HCT116 (cell line): ENCODE measurements at regions not wholly inside any gene's neighbourhood (a gene's known extent, or its start where the extent isn't known, plus 50 kb on each side); places are given as distances from the start of the nearest gene placed in this dataset.

Experiments used
- ATAC-seq: fragments of 200-7000 bp; cut with Tn5 transposase; 2 replicates; pipeline ENCODE4 v1.9.1; 2020; ENCODE audit warnings: mild to moderate bottlenecking, moderate library complexity
- BruUV-seq: library from RNA; stranded (reverse); fragments of 400-500 nt; replicated peaks from 2 replicates; lab custom pipeline; 2021; lab: Mats Ljungman, UMichigan
- CTCF ChIA-PET: fragments of 300-600 bp; sonication (Branson Sonifier 250); formaldehyde crosslinking; loops from one replicate; lab custom pipeline; 2021; ENCODE audit warnings: antibody characterized with exemption; lab: Charles Lee
- POLR2A ChIA-PET: fragments of 300-600, 350-600 bp; sonication (Branson Sonifier 250); formaldehyde crosslinking; loops from one replicate; lab custom pipeline; 2021; ENCODE audit warnings: antibody characterized with exemption; lab: Charles Lee
- RAD21 ChIA-PET, 2 experiments: fragments of 300-600 bp; sonication (Branson Sonifier 250); formaldehyde crosslinking; loops; one replicate each; lab custom pipeline; 2023; ENCODE audit warnings: low total read pairs in 2 of 2; ENCODE audit not compliant: uncharacterized antibody in 2 of 2, unreplicated experiment in 2 of 2, low non-redundant PET in 1 of 2; lab: Charles Lee
- DNase-seq: peaks from one replicate; pipeline ENCODE4 v3.0.0-alpha.2; 2010; ENCODE audit warnings: low read depth, low spot score
- H2AFZ ChIP-seq: fragments of 200-600 bp; shearing (Covaris generic), sonication (generic); 2 replicates; pipeline ENCODE4 v1.6.1; 2017; ENCODE audit warnings: low read depth, mixed run types, mixed read lengths, antibody characterized with exemption, low read length; ENCODE audit not compliant: poor library complexity, severe bottlenecking
- H3K27ac ChIP-seq: 2 replicates; pipeline ENCODE4 v1.5.1; 2012; ENCODE audit warnings: low read depth, low read length
- H3K27me3 ChIP-seq: fragments of 200-600 bp; sonication (generic); 2 replicates; pipeline ENCODE4 v1.6.1; 2016; ENCODE audit warnings: mixed run types, low read length, mixed read lengths; ENCODE audit not compliant: insufficient read depth
- H3K36me3 ChIP-seq, 2 experiments: fragments of 200-500 bp in 1 of 2; fragments of 200-600 bp in 1 of 2; sonication (Bioruptor generic) in 1 of 2; sonication (generic) in 1 of 2; 2 replicates each; pipeline versions ENCODE4 v1.5.1 to v1.6.1; 2014 to 2016; ENCODE audit warnings: low read length in 2 of 2, inconsistent platforms in 1 of 2, mixed read lengths in 1 of 2, mixed run types in 1 of 2; ENCODE audit not compliant: insufficient read depth in 2 of 2, control insufficient read depth in 1 of 2
- H3K4me1 ChIP-seq, 2 experiments: fragments of 200-600 bp in 1 of 2; sonication (generic) in 1 of 2; 2 replicates each; pipeline versions ENCODE4 v1.5.1 to v1.6.1; 2012 to 2017; ENCODE audit warnings: low read length in 2 of 2, inconsistent platforms in 1 of 2, mild to moderate bottlenecking in 1 of 2, mixed read lengths in 1 of 2, mixed run types in 1 of 2, moderate library complexity in 1 of 2; ENCODE audit not compliant: insufficient read depth in 2 of 2, control insufficient read depth in 1 of 2
- H3K4me2 ChIP-seq: fragments of 200-600 bp; sonication (generic); 2 replicates; pipeline ENCODE4 v1.6.1; 2017; ENCODE audit warnings: mixed run types, low read length, mixed read lengths
- H3K4me3 ChIP-seq, 2 experiments: fragments of 200-600 bp in 1 of 2; sonication (generic) in 1 of 2; replicated peaks in 1 of 2; 2 replicates each; pipeline ENCODE4 v1.5.1; 2011 to 2016; ENCODE audit warnings: low read length in 2 of 2, control low read depth in 1 of 2, low read depth in 1 of 2, mild to moderate bottlenecking in 1 of 2, mixed read lengths in 1 of 2, mixed run types in 1 of 2
- H3K79me2 ChIP-seq: fragments of 200-600 bp; sonication (generic); 2 replicates; pipeline ENCODE4 v1.6.1; 2017; ENCODE audit warnings: mild to moderate bottlenecking, mixed run types, low read length, moderate library complexity, mixed read lengths; ENCODE audit not compliant: insufficient read depth
- H3K9ac ChIP-seq: fragments of 200-600 bp; sonication (generic); 2 replicates; pipeline ENCODE4 v1.6.1; 2016; ENCODE audit warnings: low read length, mixed read lengths
- H3K9me2 ChIP-seq: fragments of 200-600 bp; sonication (generic), shearing (Covaris generic); 2 replicates; pipeline ENCODE4 v1.6.1; 2017; ENCODE audit warnings: mixed run types, mild to moderate bottlenecking, moderate library complexity; ENCODE audit not compliant: insufficient read depth
- H3K9me3 ChIP-seq, 2 experiments: fragments of 200-500 bp in 1 of 2; fragments of 200-600 bp in 1 of 2; sonication (Bioruptor generic) in 1 of 2; sonication (generic) in 1 of 2; 2 replicates each; pipeline ENCODE4 v1.6.1; 2014 to 2017; ENCODE audit warnings: low read length in 2 of 2, mixed read lengths in 2 of 2, inconsistent platforms in 1 of 2, low read depth in 1 of 2, mild to moderate bottlenecking in 1 of 2, mixed run types in 1 of 2, moderate library complexity in 1 of 2; ENCODE audit not compliant: control insufficient read depth in 1 of 2, insufficient read depth in 1 of 2
- H4K20me1 ChIP-seq: fragments of 200-600 bp; sonication (generic), shearing (Covaris generic); 2 replicates; pipeline ENCODE4 v1.6.1; 2017; ENCODE audit warnings: mixed run types, mild to moderate bottlenecking, moderate library complexity; ENCODE audit not compliant: insufficient read depth
- CEBPB ChIP-seq: IDR thresholded peaks from 2 replicates; pipeline ENCODE4 v1.6.1; 2012; ENCODE audit warnings: low read depth
- EGR1 ChIP-seq: IDR thresholded peaks from 2 replicates; pipeline ENCODE4 v1.6.1; 2012; ENCODE audit warnings: low read depth
- ELF1 ChIP-seq: IDR thresholded peaks from 2 replicates; pipeline ENCODE4 v1.6.1; 2012; ENCODE audit warnings: low read depth, borderline replicate concordance
- EZH2 ChIP-seq: fragments of 200-600 bp; sonication (generic); IDR thresholded peaks from 2 replicates; pipeline ENCODE4 v1.6.1; 2017; ENCODE audit warnings: antibody characterized with exemption, mixed run types
- EZH2phosphoT487 ChIP-seq: fragments of 200-600 bp; IDR thresholded peaks from 2 replicates; pipeline ENCODE4 v1.6.1; 2018; ENCODE audit warnings: antibody characterized with exemption, borderline replicate concordance
- FOSL1 ChIP-seq: IDR thresholded peaks from 2 replicates; pipeline ENCODE4 v1.6.1; 2012; ENCODE audit warnings: low read depth
- JUND ChIP-seq: IDR thresholded peaks from 2 replicates; pipeline ENCODE4 v1.6.1; 2012
- MAX ChIP-seq: IDR thresholded peaks from 2 replicates; pipeline ENCODE4 v1.6.1; 2012
- POLR2A ChIP-seq: IDR thresholded peaks from 2 replicates; pipeline ENCODE4 v1.7.0; 2011; ENCODE audit warnings: borderline replicate concordance; ENCODE audit not compliant: insufficient read depth, insufficient read length; ENCODE audit errors: extremely low read depth
- POLR2AphosphoS5 ChIP-seq: IDR thresholded peaks from 2 replicates; pipeline ENCODE4 v1.6.1; 2011; ENCODE audit warnings: mild to moderate bottlenecking, low read depth, low read length, moderate library complexity
- REST ChIP-seq: IDR thresholded peaks from 2 replicates; pipeline ENCODE4 v1.6.1; 2012; ENCODE audit warnings: low read depth
- SIN3A ChIP-seq: IDR thresholded peaks from 2 replicates; pipeline ENCODE4 v1.6.1; 2012; ENCODE audit warnings: low read depth
- ZFX ChIP-seq: fragments of 450-650 bp; IDR thresholded peaks from 2 replicates; pipeline ENCODE4 v1.6.1; 2017
- ZNF274 ChIP-seq: fragments of 200-500 bp; sonication (Bioruptor generic); IDR thresholded peaks from 2 replicates; pipeline ENCODE4 v1.6.1; 2014; ENCODE audit warnings: mild to moderate bottlenecking, low read depth, low read length, inconsistent platforms
- intact Hi-C: fragments of 100-400 bp; cut with micrococcal nuclease; formaldehyde crosslinking; loops from 2 replicates; pipeline ENCODE4 v1.10.0; 2022
- TF ChIP-seq, protein P1 (sequence below), 3 experiments: fragments of 200-600 bp in 1 of 3; sonication (generic) in 1 of 3; IDR thresholded peaks in 2 of 3; conservative IDR thresholded peaks in 1 of 3; 2 replicates each; pipeline ENCODE4 v1.5.1; 2012 to 2017; ENCODE audit warnings: low read depth in 2 of 3, low read length in 2 of 3, antibody characterized with exemption in 1 of 3, borderline replicate concordance in 1 of 3, control low read depth in 1 of 3, mild to moderate bottlenecking in 1 of 3, mixed read lengths in 1 of 3, mixed run types in 1 of 3, moderate library complexity in 1 of 3; ENCODE audit not compliant: insufficient read depth in 1 of 3

DNA sequence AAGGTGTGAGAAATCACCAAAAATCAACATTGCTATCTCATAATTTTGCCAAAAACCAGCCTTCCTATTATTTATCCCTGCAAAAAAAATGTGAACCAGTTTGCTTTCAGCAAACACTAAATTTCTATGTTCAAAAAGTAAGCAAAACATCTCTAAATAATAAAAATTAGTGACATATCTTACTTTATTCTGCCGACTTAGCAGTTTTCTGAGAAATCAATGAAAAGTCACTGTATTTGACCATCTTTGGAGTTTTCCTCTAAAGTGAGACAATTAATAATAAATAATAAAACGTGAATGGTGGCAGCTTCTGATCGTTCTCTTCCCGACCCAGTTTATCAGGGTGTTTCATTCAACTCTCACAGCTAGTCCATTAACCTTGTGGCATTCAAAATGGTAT lies 158.6 kb upstream of the TARS1 start:
- CTCF ChIA-PET, result interaction anchor here (0.8 kb wide), 1 partner anchor 16 kb away, joined by 3 read pairs; no protein-coding TSS in a partner anchor
- H3K9ac ChIP-seq, result no peak overlapping the region
- no peak overlapping the region for H3K4me2 ChIP-seq
- no peak overlapping the region for H3K4me3 ChIP-seq
- no peak overlapping the region for H3K27ac ChIP-seq
- H3K9me3 ChIP-seq, result no peaks in the 10 kb centered on the region
- H4K20me1 ChIP-seq, result no peaks in the 10 kb centered on the region
- H2AFZ ChIP-seq, result no peak overlapping the region
- H3K79me2 ChIP-seq, result no peaks in the 10 kb centered on the region
- intact Hi-C loops, result no loop called here
- POLR2A ChIA-PET, result no interaction called here
- no peak for DNase-seq
- no peaks in the 10 kb centered on the region for H3K9me2 ChIP-seq
- no peaks in the 10 kb centered on the region for H3K4me1 ChIP-seq
- RAD21 ChIA-PET, result no interaction called here
- no TSS peak for BruUV-seq
- H3K27me3 ChIP-seq, result no peaks in the 10 kb centered on the region
- TF ChIP-seq EZH2 (no peak), ZNF274 (no peak), POLR2A (no peak), CEBPB (no peak), SIN3A (no peak), ELF1 (no peak), ZFX (no peak), REST (no peak), EZH2phosphoT487 (no peak), EGR1 (no peak), POLR2AphosphoS5 (no peak), MAX (no peak), FOSL1 (no peak), JUND (no peak)
- TF ChIP-seq, protein P1, sequence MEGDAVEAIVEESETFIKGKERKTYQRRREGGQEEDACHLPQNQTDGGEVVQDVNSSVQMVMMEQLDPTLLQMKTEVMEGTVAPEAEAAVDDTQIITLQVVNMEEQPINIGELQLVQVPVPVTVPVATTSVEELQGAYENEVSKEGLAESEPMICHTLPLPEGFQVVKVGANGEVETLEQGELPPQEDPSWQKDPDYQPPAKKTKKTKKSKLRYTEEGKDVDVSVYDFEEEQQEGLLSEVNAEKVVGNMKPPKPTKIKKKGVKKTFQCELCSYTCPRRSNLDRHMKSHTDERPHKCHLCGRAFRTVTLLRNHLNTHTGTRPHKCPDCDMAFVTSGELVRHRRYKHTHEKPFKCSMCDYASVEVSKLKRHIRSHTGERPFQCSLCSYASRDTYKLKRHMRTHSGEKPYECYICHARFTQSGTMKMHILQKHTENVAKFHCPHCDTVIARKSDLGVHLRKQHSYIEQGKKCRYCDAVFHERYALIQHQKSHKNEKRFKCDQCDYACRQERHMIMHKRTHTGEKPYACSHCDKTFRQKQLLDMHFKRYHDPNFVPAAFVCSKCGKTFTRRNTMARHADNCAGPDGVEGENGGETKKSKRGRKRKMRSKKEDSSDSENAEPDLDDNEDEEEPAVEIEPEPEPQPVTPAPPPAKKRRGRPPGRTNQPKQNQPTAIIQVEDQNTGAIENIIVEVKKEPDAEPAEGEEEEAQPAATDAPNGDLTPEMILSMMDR (IDR thresholded peaks at IDR 0.05 in 2 of 3, conservative IDR thresholded peaks at IDR 0.05 in 1 of 3; ENCODE audit: borderline replicate concordance in 1 of 3, insufficient read depth in 1 of 3, low read depth in 2 of 3, low read length in 2 of 3), result no peak
- no peaks in the 10 kb centered on the region for H3K36me3 ChIP-seq
- ATAC-seq, result no peak
